IMR-90 (cell line): ENCODE measurements at regions not wholly inside any gene's neighbourhood (a gene's known extent, or its start where the extent isn't known, plus 50 kb on each side); places are given as distances from the start of the nearest gene placed in this dataset.

Source experiments
- ATAC-seq: fragments of 200-7000 bp; cut with Tn5 transposase; 2 replicates; pipeline ENCODE4 v1.9.1; 2020; ENCODE audit warnings: low read depth, mild to moderate bottlenecking, moderate library complexity
- BruUV-seq: library from RNA; stranded (reverse); fragments of 400-500 nt; replicated peaks from 2 replicates; lab custom pipeline; 2021; lab: Mats Ljungman, UMichigan
- CTCF ChIA-PET: fragments of 300-600 bp; formaldehyde crosslinking; extraction: SDS; loops from one replicate; lab custom pipeline; 2021; ENCODE audit warnings: antibody characterized with exemption; lab: Yijun Ruan, JAX
- POLR2A ChIA-PET: fragments of 300-600 bp; sonication (Branson Sonifier 250); formaldehyde crosslinking; loops from one replicate; lab custom pipeline; 2022; ENCODE audit warnings: antibody characterized with exemption; ENCODE audit not compliant: unreplicated experiment; lab: Charles Lee
- DNase-seq: peaks from one replicate; pipeline ENCODE4 v3.0.0; 2013
- H2AFZ ChIP-seq: replicated peaks from 2 replicates; pipeline ENCODE3; 2013; ENCODE audit warnings: low read length, mild to moderate bottlenecking; ENCODE audit not compliant: poor library complexity
- H2AK5ac ChIP-seq: 2 replicates; pipeline ENCODE4 v1.6.1; 2013; ENCODE audit warnings: low read depth, low read length, inconsistent platforms
- H2AK9ac ChIP-seq: replicated peaks from 2 replicates; pipeline ENCODE3; 2013; ENCODE audit warnings: mild to moderate bottlenecking, low read depth, low read length, moderate library complexity; ENCODE audit not compliant: poor library complexity
- H2BK120ac ChIP-seq: 2 replicates; pipeline ENCODE4 v1.6.1; 2013; ENCODE audit warnings: low read depth, low read length, inconsistent platforms
- H2BK15ac ChIP-seq: 3 replicates; pipeline ENCODE4 v1.6.1; 2013; ENCODE audit warnings: low read depth, low read length, inconsistent platforms
- H2BK20ac ChIP-seq: 2 replicates; pipeline ENCODE4 v1.6.1; 2013; ENCODE audit warnings: low read depth, mild to moderate bottlenecking, inconsistent platforms, low read length, moderate library complexity
- H2BK5ac ChIP-seq: 2 replicates; pipeline ENCODE4 v1.6.1; 2013; ENCODE audit warnings: mild to moderate bottlenecking, low read depth, low read length, inconsistent platforms; ENCODE audit not compliant: poor library complexity, severe bottlenecking
- H3K14ac ChIP-seq: replicated peaks from 2 replicates; pipeline ENCODE4 v1.6.1; 2013; ENCODE audit warnings: low read depth, low read length, inconsistent platforms
- H3K18ac ChIP-seq: 2 replicates; pipeline ENCODE4 v1.6.1; 2013; ENCODE audit warnings: low read depth, low read length, control low read depth
- H3K23ac ChIP-seq: 2 replicates; pipeline ENCODE4 v1.6.1; 2013; ENCODE audit warnings: low read depth, low read length, inconsistent platforms
- H3K27ac ChIP-seq: 2 replicates; pipeline ENCODE4 v1.5.1; 2013; ENCODE audit warnings: mild to moderate bottlenecking, control low read depth, low read length; ENCODE audit not compliant: insufficient read depth
- H3K27me3 ChIP-seq: 2 replicates; pipeline ENCODE4 v1.6.1; 2013; ENCODE audit warnings: low read length; ENCODE audit not compliant: control insufficient read depth, insufficient read depth
- H3K36me3 ChIP-seq: 2 replicates; pipeline ENCODE4 v1.6.1; 2013; ENCODE audit warnings: low read length, mixed read lengths; ENCODE audit not compliant: control insufficient read depth, insufficient read depth
- H3K4ac ChIP-seq: 2 replicates; pipeline ENCODE4 v1.6.1; 2013; ENCODE audit warnings: low read depth, low read length, inconsistent platforms
- H3K4me1 ChIP-seq: 2 replicates; pipeline ENCODE4 v1.6.1; 2013; ENCODE audit warnings: low read length, mixed read lengths; ENCODE audit not compliant: control insufficient read depth, insufficient read depth
- H3K4me2 ChIP-seq: 2 replicates; pipeline ENCODE4 v1.6.1; 2013; ENCODE audit warnings: low read depth, mild to moderate bottlenecking, control low read depth, low read length, moderate library complexity
- H3K4me3 ChIP-seq: 2 replicates; pipeline ENCODE4 v1.5.1; 2013; ENCODE audit warnings: low read depth, mild to moderate bottlenecking, control low read depth, low read length, moderate library complexity; ENCODE audit not compliant: insufficient read depth
- H3K56ac ChIP-seq: 2 replicates; pipeline ENCODE4 v1.6.1; 2013; ENCODE audit warnings: low read length, inconsistent platforms; ENCODE audit not compliant: insufficient read depth; ENCODE audit errors: extremely low read depth
- H3K79me1 ChIP-seq, 2 experiments: 2 replicates each; pipeline ENCODE4 v1.6.1; 2013; ENCODE audit warnings: low read length in 2 of 2, inconsistent platforms in 1 of 2, low read depth in 1 of 2
- H3K9ac ChIP-seq: 2 replicates; pipeline ENCODE4 v1.6.1; 2013; ENCODE audit warnings: low read depth, low read length, control low read depth
- H3K9me1 ChIP-seq: 2 replicates; pipeline ENCODE4 v1.6.1; 2013; ENCODE audit warnings: low read length, inconsistent platforms; ENCODE audit not compliant: insufficient read depth
- H3K9me3 ChIP-seq: 2 replicates; pipeline ENCODE4 v1.6.1; 2013; ENCODE audit warnings: low read length; ENCODE audit not compliant: control insufficient read depth, insufficient read depth
- H4K20me1 ChIP-seq: 2 replicates; pipeline ENCODE4 v1.6.1; 2013; ENCODE audit warnings: low read length, inconsistent platforms; ENCODE audit not compliant: insufficient read depth
- H4K5ac ChIP-seq: 2 replicates; pipeline ENCODE4 v1.6.1; 2013; ENCODE audit warnings: mild to moderate bottlenecking, low read depth, low read length, control low read depth
- H4K8ac ChIP-seq, 2 experiments: 2 replicates each; pipeline ENCODE4 v1.6.1; 2013; ENCODE audit warnings: low read depth in 2 of 2, low read length in 2 of 2, control low read depth in 1 of 2, inconsistent platforms in 1 of 2
- H4K91ac ChIP-seq: 2 replicates; pipeline ENCODE4 v1.6.1; 2013; ENCODE audit warnings: low read depth, low read length, inconsistent platforms; ENCODE audit not compliant: insufficient read depth
- BHLHE40 ChIP-seq: fragments of 150-350 bp; IDR thresholded peaks from 2 replicates; pipeline ENCODE4 v1.6.1; 2016; ENCODE audit warnings: mild to moderate bottlenecking, low read depth, low read length
- CHD1 ChIP-seq: IDR thresholded peaks from 2 replicates; pipeline ENCODE4 v1.6.1; 2012; ENCODE audit warnings: low read depth, low read length, improper control_type of control experiment
- CTCF ChIP-seq: conservative IDR thresholded peaks from 2 replicates; pipeline ENCODE4 v1.5.1; 2012; ENCODE audit warnings: mild to moderate bottlenecking, low read depth, low read length, improper control_type of control experiment
- ELK1 ChIP-seq: fragments of 150-350 bp; IDR thresholded peaks from 2 replicates; pipeline ENCODE4 v1.6.1; 2016; ENCODE audit warnings: low read depth, mild to moderate bottlenecking, low read length, moderate library complexity, borderline replicate concordance
- FOS ChIP-seq: fragments of 150-350 bp; IDR thresholded peaks from 2 replicates; pipeline ENCODE4 v1.6.1; 2016; ENCODE audit warnings: low read depth, low read length
- MAFK ChIP-seq: IDR thresholded peaks from 2 replicates; pipeline ENCODE4 v1.6.1; 2012; ENCODE audit warnings: low read depth, low read length, improper control_type of control experiment
- MAZ ChIP-seq: IDR thresholded peaks from 2 replicates; pipeline ENCODE4 v1.6.1; 2012; ENCODE audit warnings: low read depth, mild to moderate bottlenecking, low read length, improper control_type of control experiment, moderate library complexity, borderline replicate concordance
- MXI1 ChIP-seq: IDR thresholded peaks from 2 replicates; pipeline ENCODE4 v1.6.1; 2012; ENCODE audit warnings: low read depth, mild to moderate bottlenecking, low read length, moderate library complexity, borderline replicate concordance
- NFE2L2 ChIP-seq: fragments of 150-350 bp; IDR thresholded peaks from 2 replicates; pipeline ENCODE4 v1.6.1; 2016; ENCODE audit warnings: low read depth, mild to moderate bottlenecking, low read length
- POLR2A ChIP-seq: IDR thresholded peaks from 2 replicates; pipeline ENCODE4 v1.6.1; 2012; ENCODE audit warnings: mild to moderate bottlenecking, low read depth, low read length
- RCOR1 ChIP-seq: IDR thresholded peaks from 2 replicates; pipeline ENCODE4 v1.6.1; 2012; ENCODE audit warnings: mild to moderate bottlenecking, low read length, improper control_type of control experiment; ENCODE audit not compliant: insufficient replicate concordance
- RFX5 ChIP-seq: IDR thresholded peaks from 2 replicates; pipeline ENCODE4 v1.8.0; 2012; ENCODE audit warnings: low read depth, mild to moderate bottlenecking, low read length, moderate library complexity
- SMC3 ChIP-seq: fragments of 150-350 bp; IDR thresholded peaks from 2 replicates; pipeline ENCODE4 v1.6.1; 2016; ENCODE audit warnings: low read depth, mild to moderate bottlenecking, antibody characterized with exemption, low read length, moderate library complexity
- dilution Hi-C: fragments of 300-500 bp; cut with HindIII; formaldehyde crosslinking; loops from one replicate; pipeline ENCODE4 v1.14.3; 2018; ENCODE audit warnings: low sequenced_read_pairs; ENCODE audit not compliant: unreplicated experiment
- in situ Hi-C: fragments of 300-500 bp; cut with MboI; formaldehyde crosslinking; loops from 3 replicates; pipeline ENCODE4 v1.14.3; 2019; ENCODE audit warnings: low sequenced_read_pairs, inconsistent platforms, mixed read lengths
- intact Hi-C: fragments of 100-400 bp; cut with micrococcal nuclease; formaldehyde crosslinking; loops from 2 replicates; pipeline ENCODE4 v1.10.0; 2022
- TF ChIP-seq, protein P1 (sequence below): fragments of 150-350 bp; IDR thresholded peaks from 2 replicates; pipeline ENCODE4 v1.6.1; 2017; ENCODE audit warnings: mild to moderate bottlenecking, antibody characterized with exemption, low read length, low read depth

DNA sequence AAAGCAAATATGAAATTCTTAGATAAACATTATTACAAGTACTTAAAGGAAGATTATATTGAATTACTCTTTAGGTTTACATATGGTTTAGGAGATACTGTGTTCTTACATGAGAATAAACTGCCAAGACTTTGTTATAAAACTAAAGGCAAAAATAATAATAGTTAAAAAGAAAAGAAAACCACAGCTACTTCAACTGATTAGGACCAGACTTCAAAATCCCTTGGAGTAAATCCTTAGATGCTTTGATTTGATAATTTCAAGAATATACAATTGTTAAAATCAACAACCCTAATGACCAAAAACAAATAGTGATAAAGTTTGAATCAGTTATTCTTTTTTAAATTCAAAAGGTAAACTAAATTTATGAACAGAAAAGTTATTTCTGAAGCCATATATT lies 389.6 kb upstream of the COX7C start:
- no peak overlapping the region for H3K27ac ChIP-seq
- no TSS peak for BruUV-seq

More for the DNA sequence above, 389.6 kb upstream of the COX7C start:
- ATAC-seq (no peak), DNase-seq (no peak)
- Histone ChIP-seq H3K14ac (no peak overlapping the region), H2AFZ (no peak overlapping the region), H3K9ac (no peak overlapping the region), H4K8ac (no peak overlapping the region), H2BK20ac (no peak overlapping the region), H3K4me2 (no peak overlapping the region), H3K9me3 (peaks cover 6% of the 10 kb centered on the region), H3K79me1 (no peaks in the 10 kb centered on the region), H3K4ac (no peak overlapping the region), H2AK9ac (no peak overlapping the region), H3K9me1 (no peaks in the 10 kb centered on the region), H2BK5ac (no peak overlapping the region), H4K5ac (no peak overlapping the region), H2AK5ac (no peak overlapping the region), H3K56ac (no peak overlapping the region), H3K4me3 (no peak overlapping the region), H3K27me3 (no peaks in the 10 kb centered on the region), H3K23ac (no peak overlapping the region), H3K4me1 (no peaks in the 10 kb centered on the region), H4K20me1 (no peaks in the 10 kb centered on the region), H4K91ac (no peak overlapping the region), H3K18ac (no peak overlapping the region), H2BK15ac (no peak overlapping the region), H2BK120ac (no peak overlapping the region), H3K36me3 (no peaks in the 10 kb centered on the region)
- intact Hi-C loops (no loop called here), dilution Hi-C loops (no loop called here), in situ Hi-C loops (no loop called here)
- CTCF ChIA-PET, result no interaction called here
- TF ChIP-seq BHLHE40 (no peak), POLR2A (no peak), NFE2L2 (no peak), CHD1 (no peak), MAFK (no peak), FOS (no peak), MAZ (no peak), CTCF (no peak), RFX5 (no peak), RCOR1 (no peak), SMC3 (no peak), ELK1 (no peak), MXI1 (no peak)
- TF ChIP-seq, protein P1, sequence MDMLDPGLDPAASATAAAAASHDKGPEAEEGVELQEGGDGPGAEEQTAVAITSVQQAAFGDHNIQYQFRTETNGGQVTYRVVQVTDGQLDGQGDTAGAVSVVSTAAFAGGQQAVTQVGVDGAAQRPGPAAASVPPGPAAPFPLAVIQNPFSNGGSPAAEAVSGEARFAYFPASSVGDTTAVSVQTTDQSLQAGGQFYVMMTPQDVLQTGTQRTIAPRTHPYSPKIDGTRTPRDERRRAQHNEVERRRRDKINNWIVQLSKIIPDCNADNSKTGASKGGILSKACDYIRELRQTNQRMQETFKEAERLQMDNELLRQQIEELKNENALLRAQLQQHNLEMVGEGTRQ, result no peak
- POLR2A ChIA-PET, result no interaction called here
